NCI-H1417 (cell line): ENCODE measurements at regions not wholly inside any gene's neighbourhood (a gene's known extent, or its start where the extent isn't known, plus 50 kb on each side); places are given as distances from the start of the nearest gene placed in this dataset.
A peak's percentile ranks its signal among the peaks of the same experiment; 100 is the strongest.

Source experiments
- DNase-seq, 3 experiments: peaks; one replicate each; lab custom pipeline; 2025; lab: John Stamatoyannopoulos, UW

GRCh38 chr6:170178561-170179477 is 112.1 kb downstream of the DLL1 start:
- peak in 2 of 3 experiments; percentile 76 to 92 for DNase-seq

- DNase-seq = peak in 2 of 3 experiments; percentile 39 to 58
These were observed 112.9 kb downstream of the DLL1 start for GRCh38 chr6:170177772-170178560.

- DNase-seq = peak; percentile 9 to 92 (median 60)
These were observed 113.7 kb downstream of the DLL1 start for GRCh38 chr6:170176898-170177771.

GRCh38 chr6:170176136-170176897 is 114.6 kb downstream of the DLL1 start:
- peak; percentile 8 to 97 (median 88) for DNase-seq

GRCh38 chr6:170175644-170176135 is 115.2 kb downstream of the DLL1 start:
- no peak for DNase-seq

GRCh38 chr6:170174771-170175643 is 115.9 kb downstream of the DLL1 start:
- no peak for DNase-seq

- DNase-seq = no peak
These were observed 116.6 kb downstream of the DLL1 start for GRCh38 chr6:170174124-170174770.

- no peak for DNase-seq
These were observed 117.5 kb downstream of the DLL1 start for GRCh38 chr6:170173335-170173881.

GRCh38 chr6:170172825-170173256 is 118.0 kb downstream of the DLL1 start:
- no peak for DNase-seq

- no peak for DNase-seq
These were observed 118.5 kb downstream of the DLL1 start for GRCh38 chr6:170172392-170172791.

- no peak for DNase-seq
These were observed 123.2 kb downstream of the DLL1 start for GRCh38 chr6:170167657-170168159.

GRCh38 chr6:170166511-170167122 is 124.3 kb downstream of the DLL1 start:
- no peak for DNase-seq

GRCh38 chr6:170165471-170166117 is 125.3 kb downstream of the DLL1 start:
- DNase-seq = no peak

- no peak for DNase-seq
These were observed 125.8 kb downstream of the DLL1 start for GRCh38 chr6:170165085-170165470.

- no peak for DNase-seq
These were observed 126.5 kb downstream of the DLL1 start for GRCh38 chr6:170164271-170164900.

- no peak for DNase-seq
These were observed 127.3 kb downstream of the DLL1 start for GRCh38 chr6:170163405-170164170.
